BLaER1 (cell line): ENCODE measurements at regions not wholly inside any gene's neighbourhood (a gene's known extent, or its start where the extent isn't known, plus 50 kb on each side); places are given as distances from the start of the nearest gene placed in this dataset.

Experiments
- H3K27ac ChIP-seq: shearing (Covaris generic); formaldehyde crosslinking; 2 replicates; pipeline ENCODE4 v1.8.1; 2022
- H3K27me3 ChIP-seq: shearing (Covaris generic); formaldehyde crosslinking; 2 replicates; pipeline ENCODE4 v1.8.1; 2022
- H3K36me3 ChIP-seq: shearing (Covaris generic); formaldehyde crosslinking; 2 replicates; pipeline ENCODE4 v1.8.1; 2022
- H3K4me1 ChIP-seq: shearing (Covaris generic); formaldehyde crosslinking; 2 replicates; pipeline ENCODE4 v1.8.1; 2022
- H3K4me2 ChIP-seq: shearing (Covaris generic); formaldehyde crosslinking; 2 replicates; pipeline ENCODE4 v1.8.1; 2022
- H3K4me3 ChIP-seq: shearing (Covaris generic); formaldehyde crosslinking; 2 replicates; pipeline ENCODE4 v1.8.1; 2022
- H3K9ac ChIP-seq: shearing (Covaris generic); formaldehyde crosslinking; 2 replicates; pipeline ENCODE4 v1.8.1; 2022
- H3K9me3 ChIP-seq: shearing (Covaris generic); formaldehyde crosslinking; 2 replicates; pipeline ENCODE4 v1.8.1; 2022
- H4K20me1 ChIP-seq: shearing (Covaris generic); formaldehyde crosslinking; 2 replicates; pipeline ENCODE4 v1.8.1; 2022
- Cebpa-rat ChIP-seq: shearing (Covaris generic); IDR thresholded peaks from 2 replicates; pipeline ENCODE4 v1.8.1; 2022

GRCh38 chr10:56298941-56299340, 62.1 kb downstream of the ZWINT start:
- H4K20me1 ChIP-seq, result no peaks in the 10 kb centered on the region
- no peak overlapping the region for H3K9ac ChIP-seq
- H3K36me3 ChIP-seq, result no peaks in the 10 kb centered on the region
- no peaks in the 10 kb centered on the region for H3K9me3 ChIP-seq
- H3K4me1 ChIP-seq, result no peaks in the 10 kb centered on the region
- no peak for TF ChIP-seq Cebpa-rat
- H3K27ac ChIP-seq, result no peak overlapping the region
- H3K4me3 ChIP-seq, result no peak overlapping the region
- no peaks in the 10 kb centered on the region for H3K27me3 ChIP-seq
- no peak overlapping the region for H3K4me2 ChIP-seq

- Histone ChIP-seq H3K27me3 (no peaks in the 10 kb centered on the region), H4K20me1 (no peaks in the 10 kb centered on the region), H3K9ac (no peak overlapping the region), H3K4me2 (no peak overlapping the region), H3K27ac (no peak overlapping the region), H3K36me3 (no peaks in the 10 kb centered on the region), H3K9me3 (no peaks in the 10 kb centered on the region), H3K4me3 (no peak overlapping the region), H3K4me1 (no peaks in the 10 kb centered on the region)
- TF ChIP-seq Cebpa-rat, result no peak
Observed at GRCh38 chr10:56296618-56297017, 64.4 kb downstream of the ZWINT start.

DNA sequence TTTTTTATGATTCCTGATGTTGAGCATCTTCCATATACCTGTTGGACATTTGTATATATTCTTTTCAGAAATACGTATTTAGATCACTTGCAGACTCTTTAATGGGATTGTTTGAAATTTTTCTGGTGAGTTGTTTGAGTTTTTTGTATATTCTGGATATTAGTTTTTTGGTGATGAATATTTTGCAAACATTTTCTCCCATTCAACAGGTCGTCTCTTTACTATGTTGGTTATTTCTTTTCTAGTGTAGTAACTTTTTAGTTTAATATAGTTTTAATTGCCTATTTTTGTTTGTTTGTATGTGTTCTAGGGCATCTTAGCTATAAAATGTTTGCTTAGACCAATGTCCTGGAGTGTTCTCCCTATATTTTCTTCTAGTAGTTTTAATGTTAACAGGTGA, 72.7 kb downstream of the ZWINT start:
- H3K27me3 ChIP-seq, result no peaks in the 10 kb centered on the region
- no peak overlapping the region for H3K9ac ChIP-seq
- no peak for TF ChIP-seq Cebpa-rat
- H3K4me1 ChIP-seq, result no peaks in the 10 kb centered on the region
- H3K27ac ChIP-seq, result no peak overlapping the region
- no peaks in the 10 kb centered on the region for H3K36me3 ChIP-seq
- no peaks in the 10 kb centered on the region for H4K20me1 ChIP-seq
- H3K4me2 ChIP-seq, result no peak overlapping the region
- no peaks in the 10 kb centered on the region for H3K9me3 ChIP-seq
- no peak overlapping the region for H3K4me3 ChIP-seq

DNA sequence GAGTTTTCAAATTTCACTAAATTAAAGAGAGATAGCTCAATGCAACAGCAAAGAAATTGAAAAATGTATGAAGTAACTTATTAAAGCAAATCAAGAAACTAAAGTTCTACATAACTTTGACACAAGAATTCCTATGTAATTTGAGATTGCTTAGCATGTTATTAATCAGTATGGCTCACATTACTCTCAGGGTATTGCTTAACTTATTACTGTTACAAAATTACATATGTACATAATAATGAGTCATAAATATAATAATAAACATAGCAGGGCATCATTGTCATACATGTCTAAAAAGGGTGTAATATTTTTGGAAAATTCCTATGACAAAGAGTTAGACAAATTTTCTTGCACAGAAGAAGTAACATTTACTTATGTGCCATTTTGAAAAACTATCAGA, 75.0 kb downstream of the ZWINT start:
- Histone ChIP-seq H3K9me3 (no peaks in the 10 kb centered on the region), H3K4me1 (no peaks in the 10 kb centered on the region), H3K27ac (no peak overlapping the region), H3K4me2 (no peak overlapping the region), H3K36me3 (no peaks in the 10 kb centered on the region), H3K27me3 (no peaks in the 10 kb centered on the region), H3K4me3 (no peak overlapping the region), H3K9ac (no peak overlapping the region), H4K20me1 (no peaks in the 10 kb centered on the region)
- TF ChIP-seq Cebpa-rat, result no peak

DNA sequence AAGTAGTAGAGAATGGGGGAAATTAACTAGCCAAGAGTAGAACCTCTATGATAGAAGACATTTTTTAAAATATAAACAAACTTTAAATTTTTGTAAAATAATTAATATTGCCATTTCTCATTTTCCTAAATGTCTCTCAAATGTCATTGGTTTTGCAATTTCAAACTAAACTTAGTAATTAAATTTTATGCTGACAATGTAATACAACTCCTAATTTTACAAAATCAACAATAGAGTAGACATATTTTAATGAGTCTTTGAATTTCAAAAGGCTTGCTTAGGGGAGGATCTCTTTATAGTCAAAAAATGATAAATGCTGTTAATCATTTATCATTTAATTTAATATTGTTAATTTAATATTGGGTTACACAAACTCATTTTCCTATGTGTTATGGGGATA, 81.8 kb downstream of the ZWINT start:
- Histone ChIP-seq H3K4me3 (no peak overlapping the region), H4K20me1 (no peaks in the 10 kb centered on the region), H3K9me3 (no peaks in the 10 kb centered on the region), H3K4me2 (no peak overlapping the region), H3K27me3 (no peaks in the 10 kb centered on the region), H3K4me1 (no peaks in the 10 kb centered on the region), H3K9ac (no peak overlapping the region), H3K36me3 (no peaks in the 10 kb centered on the region), H3K27ac (no peak overlapping the region)
- TF ChIP-seq Cebpa-rat, result no peak

DNA sequence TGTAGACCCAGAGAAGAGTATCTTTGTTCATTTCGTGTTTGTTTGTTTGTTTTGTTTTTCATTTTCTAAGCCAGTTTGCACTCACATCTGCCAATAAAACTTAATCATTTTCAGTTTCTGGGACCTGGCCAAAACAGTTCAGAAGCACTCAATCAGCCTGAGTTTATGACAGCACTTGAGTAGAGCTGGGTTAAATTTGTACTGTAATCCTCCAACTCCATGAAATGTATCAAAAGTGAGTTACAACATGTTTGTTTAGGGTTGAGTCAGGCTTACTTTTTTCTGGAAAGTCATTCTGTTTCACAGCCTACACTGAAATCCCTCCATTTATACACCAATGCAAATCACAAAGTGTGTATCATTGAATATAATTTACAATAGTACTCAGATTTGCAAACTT, 91.9 kb downstream of the ZWINT start:
- H3K4me2 ChIP-seq, result no peak overlapping the region
- no peak overlapping the region for H3K27ac ChIP-seq
- H3K36me3 ChIP-seq, result no peaks in the 10 kb centered on the region
- H3K27me3 ChIP-seq, result no peaks in the 10 kb centered on the region
- no peaks in the 10 kb centered on the region for H3K9me3 ChIP-seq
- no peak for TF ChIP-seq Cebpa-rat
- no peaks in the 10 kb centered on the region for H4K20me1 ChIP-seq
- H3K9ac ChIP-seq, result no peak overlapping the region
- H3K4me3 ChIP-seq, result no peak overlapping the region
- no peaks in the 10 kb centered on the region for H3K4me1 ChIP-seq

GRCh38 chr10:56266120-56266519, 94.9 kb downstream of the ZWINT start:
- no peaks in the 10 kb centered on the region for H3K27me3 ChIP-seq
- no peaks in the 10 kb centered on the region for H3K4me1 ChIP-seq
- no peaks in the 10 kb centered on the region for H3K9me3 ChIP-seq
- no peak overlapping the region for H3K27ac ChIP-seq
- H3K9ac ChIP-seq, result no peak overlapping the region
- TF ChIP-seq Cebpa-rat, result no peak
- H3K36me3 ChIP-seq, result no peaks in the 10 kb centered on the region
- no peaks in the 10 kb centered on the region for H4K20me1 ChIP-seq
- no peak overlapping the region for H3K4me2 ChIP-seq
- no peak overlapping the region for H3K4me3 ChIP-seq

- TF ChIP-seq Cebpa-rat, result no peak
- no peak overlapping the region for H3K27ac ChIP-seq
- no peaks in the 10 kb centered on the region for H4K20me1 ChIP-seq
- no peak overlapping the region for H3K4me2 ChIP-seq
- H3K4me1 ChIP-seq, result no peaks in the 10 kb centered on the region
- no peak overlapping the region for H3K4me3 ChIP-seq
- no peaks in the 10 kb centered on the region for H3K36me3 ChIP-seq
- no peaks in the 10 kb centered on the region for H3K9me3 ChIP-seq
- H3K9ac ChIP-seq, result no peak overlapping the region
- no peaks in the 10 kb centered on the region for H3K27me3 ChIP-seq
Observed at GRCh38 chr10:56258991-56259390, 102.1 kb downstream of the ZWINT start.

GRCh38 chr10:56258378-56258777, 102.7 kb downstream of the ZWINT start:
- H3K4me3 ChIP-seq, result no peak overlapping the region
- H3K4me2 ChIP-seq, result no peak overlapping the region
- no peak for TF ChIP-seq Cebpa-rat
- H4K20me1 ChIP-seq, result no peaks in the 10 kb centered on the region
- H3K4me1 ChIP-seq, result no peaks in the 10 kb centered on the region
- H3K36me3 ChIP-seq, result no peaks in the 10 kb centered on the region
- H3K9me3 ChIP-seq, result no peaks in the 10 kb centered on the region
- H3K9ac ChIP-seq, result no peak overlapping the region
- no peak overlapping the region for H3K27ac ChIP-seq
- no peaks in the 10 kb centered on the region for H3K27me3 ChIP-seq

DNA sequence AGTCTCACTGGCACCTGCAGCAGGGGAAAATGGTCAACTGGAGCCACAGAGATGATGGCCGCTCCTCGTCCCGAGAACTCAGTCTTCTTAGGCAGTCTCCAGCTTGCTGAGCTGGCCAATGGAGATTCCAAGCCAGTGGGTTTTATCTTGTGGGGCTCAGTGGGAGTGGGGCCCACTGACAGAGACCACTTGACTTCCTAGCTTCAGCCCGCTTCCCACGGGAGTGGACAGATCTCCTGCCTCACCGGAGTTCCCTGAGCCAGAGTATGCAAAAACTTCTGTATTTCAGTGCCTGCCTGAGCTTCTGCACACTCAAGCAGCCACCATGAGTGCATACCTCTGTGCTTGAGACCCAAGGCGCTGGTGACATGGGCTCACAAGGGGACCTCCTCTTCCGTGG, 105.8 kb downstream of the ZWINT start:
- H3K4me2 ChIP-seq, result no peak overlapping the region
- no peaks in the 10 kb centered on the region for H3K9me3 ChIP-seq
- H4K20me1 ChIP-seq, result no peaks in the 10 kb centered on the region
- H3K9ac ChIP-seq, result no peak overlapping the region
- no peak for TF ChIP-seq Cebpa-rat
- H3K27ac ChIP-seq, result no peak overlapping the region
- no peaks in the 10 kb centered on the region for H3K4me1 ChIP-seq
- no peak overlapping the region for H3K4me3 ChIP-seq
- H3K36me3 ChIP-seq, result no peaks in the 10 kb centered on the region
- no peaks in the 10 kb centered on the region for H3K27me3 ChIP-seq

GRCh38 chr10:56240471-56240870, 120.6 kb downstream of the ZWINT start:
- no peaks in the 10 kb centered on the region for H4K20me1 ChIP-seq
- no peaks in the 10 kb centered on the region for H3K36me3 ChIP-seq
- H3K27ac ChIP-seq, result no peak overlapping the region
- no peaks in the 10 kb centered on the region for H3K9me3 ChIP-seq
- no peak overlapping the region for H3K4me2 ChIP-seq
- no peak for TF ChIP-seq Cebpa-rat
- no peak overlapping the region for H3K9ac ChIP-seq
- no peaks in the 10 kb centered on the region for H3K27me3 ChIP-seq
- H3K4me3 ChIP-seq, result no peak overlapping the region
- no peaks in the 10 kb centered on the region for H3K4me1 ChIP-seq
